ENCODE measurements at regions not wholly inside any gene's neighbourhood (a gene's known extent, or its start where the extent isn't known, plus 50 kb on each side); places are given as distances from the start of the nearest gene placed in this dataset.

- DNase-seq (ENCODE audit: low spot score, unreplicated experiment): no peak
- Mint-ChIP-seq H3K27ac (no peak overlapping the region), H3K9me3 (ENCODE audit: low read depth) (no peaks in the 10 kb centered on the region), H3K4me3 (ENCODE audit: low read depth) (no peak overlapping the region), H3K36me3 (ENCODE audit: insufficient read depth) (no peaks in the 10 kb centered on the region), H3K27me3 (peaks cover 19% of the 10 kb centered on the region), H3K4me1 (ENCODE audit: low read depth) (no peaks in the 10 kb centered on the region)
- TF ChIP-seq, protein P1, sequence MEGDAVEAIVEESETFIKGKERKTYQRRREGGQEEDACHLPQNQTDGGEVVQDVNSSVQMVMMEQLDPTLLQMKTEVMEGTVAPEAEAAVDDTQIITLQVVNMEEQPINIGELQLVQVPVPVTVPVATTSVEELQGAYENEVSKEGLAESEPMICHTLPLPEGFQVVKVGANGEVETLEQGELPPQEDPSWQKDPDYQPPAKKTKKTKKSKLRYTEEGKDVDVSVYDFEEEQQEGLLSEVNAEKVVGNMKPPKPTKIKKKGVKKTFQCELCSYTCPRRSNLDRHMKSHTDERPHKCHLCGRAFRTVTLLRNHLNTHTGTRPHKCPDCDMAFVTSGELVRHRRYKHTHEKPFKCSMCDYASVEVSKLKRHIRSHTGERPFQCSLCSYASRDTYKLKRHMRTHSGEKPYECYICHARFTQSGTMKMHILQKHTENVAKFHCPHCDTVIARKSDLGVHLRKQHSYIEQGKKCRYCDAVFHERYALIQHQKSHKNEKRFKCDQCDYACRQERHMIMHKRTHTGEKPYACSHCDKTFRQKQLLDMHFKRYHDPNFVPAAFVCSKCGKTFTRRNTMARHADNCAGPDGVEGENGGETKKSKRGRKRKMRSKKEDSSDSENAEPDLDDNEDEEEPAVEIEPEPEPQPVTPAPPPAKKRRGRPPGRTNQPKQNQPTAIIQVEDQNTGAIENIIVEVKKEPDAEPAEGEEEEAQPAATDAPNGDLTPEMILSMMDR (IDR thresholded peaks at IDR 0.05; ENCODE audit: unreplicated experiment): no peak
Measured at GRCh38 chr2:129347486-129348217, 631.8 kb upstream of the RAB6C start.

DNA sequence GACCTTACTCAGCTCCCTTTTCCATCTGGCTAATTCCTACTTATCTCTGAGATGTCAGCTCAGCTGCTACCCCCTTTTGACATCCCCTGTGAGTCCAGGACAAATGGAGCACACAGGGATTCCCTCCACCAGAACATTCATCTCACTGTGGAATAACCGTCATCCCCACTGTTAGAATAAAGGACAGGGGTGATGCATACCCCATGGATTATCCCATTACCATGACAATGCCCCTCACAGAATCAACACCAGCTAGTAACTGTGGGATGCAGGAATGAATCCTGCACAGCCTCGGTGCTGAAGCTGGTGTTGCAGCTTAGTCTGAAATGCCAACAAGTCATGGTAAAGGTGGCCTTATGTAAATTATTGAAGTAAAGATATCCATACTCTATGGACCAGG, 624.8 kb upstream of the RAB6C start:
- H3K9me3 Mint-ChIP-seq (ENCODE audit: low read depth): no peaks in the 10 kb centered on the region
- DNase-seq (ENCODE audit: low spot score, unreplicated experiment): no peak
- H3K4me1 Mint-ChIP-seq (ENCODE audit: low read depth): no peaks in the 10 kb centered on the region
- TF ChIP-seq, protein P1 (IDR thresholded peaks at IDR 0.05; ENCODE audit: unreplicated experiment): no peak
- no peak overlapping the region for H3K27ac Mint-ChIP-seq
- peaks cover 14% of the 10 kb centered on the region for H3K27me3 Mint-ChIP-seq
- no peaks in the 10 kb centered on the region for H3K36me3 Mint-ChIP-seq (ENCODE audit: insufficient read depth)
- H3K4me3 Mint-ChIP-seq (ENCODE audit: low read depth): no peak overlapping the region

DNA sequence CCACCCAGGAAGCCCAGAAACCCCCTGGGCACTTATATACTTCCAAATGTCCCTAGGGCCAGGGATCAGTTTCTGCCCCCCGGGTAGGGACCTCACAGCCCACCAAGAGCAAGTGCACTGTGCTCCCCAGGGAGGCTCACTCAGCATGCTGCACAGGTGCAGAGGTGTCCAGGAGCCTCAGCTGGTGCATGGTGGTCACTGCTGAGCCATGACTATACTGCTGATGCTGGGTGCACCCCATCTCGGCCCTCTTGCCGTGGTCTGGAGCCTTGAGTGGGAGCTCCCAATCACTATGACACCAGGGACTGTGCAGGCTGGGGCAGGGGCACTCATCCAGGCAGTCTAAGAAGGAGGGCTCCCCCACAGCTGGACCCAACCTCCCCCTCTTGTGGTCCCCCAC, 617.8 kb upstream of the RAB6C start:
- DNase-seq (ENCODE audit: low spot score, unreplicated experiment): no peak
- Mint-ChIP-seq H3K27ac (no peak overlapping the region), H3K27me3 (peaks cover 14% of the 10 kb centered on the region), H3K4me3 (ENCODE audit: low read depth) (no peak overlapping the region), H3K4me1 (ENCODE audit: low read depth) (no peaks in the 10 kb centered on the region), H3K9me3 (ENCODE audit: low read depth) (no peaks in the 10 kb centered on the region), H3K36me3 (ENCODE audit: insufficient read depth) (no peaks in the 10 kb centered on the region)
- TF ChIP-seq, protein P1 (IDR thresholded peaks at IDR 0.05; ENCODE audit: unreplicated experiment): no peak

- TF ChIP-seq, protein P1 (IDR thresholded peaks at IDR 0.05; ENCODE audit: unreplicated experiment): no peak
- Mint-ChIP-seq H3K4me3 (ENCODE audit: low read depth) (no peak overlapping the region), H3K27me3 (peaks cover 27% of the 10 kb centered on the region), H3K4me1 (ENCODE audit: low read depth) (no peaks in the 10 kb centered on the region), H3K9me3 (ENCODE audit: low read depth) (no peaks in the 10 kb centered on the region), H3K27ac (no peak overlapping the region), H3K36me3 (ENCODE audit: insufficient read depth) (no peaks in the 10 kb centered on the region)
- no peak for DNase-seq (ENCODE audit: low spot score, unreplicated experiment)
Measured at GRCh38 chr2:129366263-129366662, 613.2 kb upstream of the RAB6C start.

DNA sequence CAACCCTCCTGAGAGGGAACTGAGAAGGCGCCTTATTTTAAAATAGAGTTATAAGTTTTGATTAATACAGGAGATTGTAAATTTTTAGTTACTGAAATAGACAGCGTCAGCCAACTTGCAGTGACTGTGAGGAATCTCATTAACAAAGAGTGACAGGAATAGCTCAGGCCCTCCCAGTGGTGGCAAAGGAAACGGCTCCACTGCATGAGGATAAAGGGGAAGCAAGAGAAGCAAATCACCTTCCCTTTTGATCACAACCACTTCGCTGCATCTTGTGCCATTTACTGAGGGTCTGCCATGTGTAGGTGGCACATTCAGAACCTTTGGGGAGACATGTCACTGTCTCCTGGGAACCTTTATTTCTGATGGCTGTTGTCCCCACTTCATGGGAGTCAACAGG, 612.4 kb upstream of the RAB6C start:
- TF ChIP-seq, protein P1 (IDR thresholded peaks at IDR 0.05; ENCODE audit: unreplicated experiment): no peak
- Mint-ChIP-seq H3K27ac (no peak overlapping the region), H3K9me3 (ENCODE audit: low read depth) (no peaks in the 10 kb centered on the region), H3K4me1 (ENCODE audit: low read depth) (no peaks in the 10 kb centered on the region), H3K27me3 (peaks cover 27% of the 10 kb centered on the region), H3K4me3 (ENCODE audit: low read depth) (no peak overlapping the region), H3K36me3 (ENCODE audit: insufficient read depth) (no peaks in the 10 kb centered on the region)
- DNase-seq (ENCODE audit: low spot score, unreplicated experiment): no peak
